CD4-positive, alpha-beta T cell (primary cell): ENCODE measurements at regions not wholly inside any gene's neighbourhood (a gene's known extent, or its start where the extent isn't known, plus 50 kb on each side); places are given as distances from the start of the nearest gene placed in this dataset.

ENCODE experiments used
- ATAC-seq: fragments of 200-7000 bp; cut with Tn5 transposase; one replicate; pipeline ENCODE4 v1.10.0; 2022; ENCODE audit warnings: mild to moderate bottlenecking; ENCODE audit not compliant: poor library complexity
- CTCF ChIA-PET: fragments of 350-600 bp; sonication (Branson Sonifier 250); formaldehyde crosslinking; loops from one replicate; lab custom pipeline; 2021; ENCODE audit warnings: antibody characterized with exemption, inconsistent platforms; lab: Charles Lee
- POLR2A ChIA-PET: fragments of 350-600 bp; sonication (Branson Sonifier 250); formaldehyde crosslinking; loops from one replicate; lab custom pipeline; 2021; ENCODE audit warnings: antibody characterized with exemption, inconsistent platforms; lab: Charles Lee
- DNase-seq, 14 experiments: peaks; one replicate each; pipeline ENCODE4 v3.0.0-alpha.2; 2013 to 2020; ENCODE audit warnings: mixed read lengths in 2 of 14
- H3K27ac ChIP-seq, 2 donors: one replicate each; pipeline versions ENCODE4 v1.5.1 to v1.7.0; 2013; ENCODE audit warnings: low read length in 2 of 2, low read depth in 1 of 2, mild to moderate bottlenecking in 1 of 2
- H3K27me3 ChIP-seq, 2 experiments: 1 replicate in 1 of 2; 2 replicates in 1 of 2; pipeline versions ENCODE4 v1.6.1 to v1.7.0; 2013; ENCODE audit warnings: low read length in 2 of 2, control low read depth in 1 of 2, mild to moderate bottlenecking in 1 of 2, moderate library complexity in 1 of 2; ENCODE audit not compliant: insufficient read depth in 2 of 2, control insufficient read depth in 1 of 2
- H3K36me3 ChIP-seq: one replicate; pipeline ENCODE4 v1.6.1; 2013; ENCODE audit warnings: low read length, control low read depth; ENCODE audit not compliant: insufficient read depth
- H3K4me1 ChIP-seq: one replicate; pipeline ENCODE4 v1.6.1; 2013; ENCODE audit warnings: low read length, control low read depth; ENCODE audit not compliant: insufficient read depth
- H3K4me3 ChIP-seq: one replicate; pipeline ENCODE4 v1.5.1; 2013; ENCODE audit warnings: mild to moderate bottlenecking, low read length, moderate library complexity
- H3K9me3 ChIP-seq, 2 experiments: 1 replicate in 1 of 2; 2 replicates in 1 of 2; pipeline versions ENCODE4 v1.6.1 to v1.7.0; 2013; ENCODE audit warnings: low read length in 2 of 2, mild to moderate bottlenecking in 2 of 2, control low read depth in 1 of 2, moderate library complexity in 1 of 2; ENCODE audit not compliant: control insufficient read depth in 1 of 2, insufficient read depth in 1 of 2
- H3K27ac Mint-ChIP-seq: one replicate; pipeline ENCODE4 v1.8.0; 2020; ENCODE audit warnings: mixed read lengths
- H3K27me3 Mint-ChIP-seq: one replicate; pipeline ENCODE4 v1.8.0; 2021; ENCODE audit warnings: mixed read lengths
- H3K36me3 Mint-ChIP-seq: one replicate; pipeline ENCODE4 v1.8.0; 2021; ENCODE audit warnings: low read depth, mixed read lengths
- H3K4me1 Mint-ChIP-seq: one replicate; pipeline ENCODE4 v1.8.0; 2021; ENCODE audit warnings: low read depth, mixed read lengths
- H3K4me3 Mint-ChIP-seq: one replicate; pipeline ENCODE4 v1.8.0; 2020; ENCODE audit warnings: mild to moderate bottlenecking, mixed read lengths
- H3K9me3 Mint-ChIP-seq: one replicate; pipeline ENCODE4 v1.8.0; 2020; ENCODE audit warnings: mixed read lengths
- intact Hi-C, 2 experiments: fragments of 100-400 bp; cut with DNase I in 1 of 2; cut with micrococcal nuclease in 1 of 2; formaldehyde crosslinking; loops; one replicate each; pipeline versions ENCODE4 v1.15.1 to v1.9.0; 2023 to 2025; cut with DNase I, micrococcal nuclease
- TF ChIP-seq, protein P1 (sequence below): fragments of 200-600 bp; IDR thresholded peaks from one replicate; pipeline ENCODE4 v1.8.0; 2022; ENCODE audit warnings: antibody characterized with exemption, mild to moderate bottlenecking

DNA sequence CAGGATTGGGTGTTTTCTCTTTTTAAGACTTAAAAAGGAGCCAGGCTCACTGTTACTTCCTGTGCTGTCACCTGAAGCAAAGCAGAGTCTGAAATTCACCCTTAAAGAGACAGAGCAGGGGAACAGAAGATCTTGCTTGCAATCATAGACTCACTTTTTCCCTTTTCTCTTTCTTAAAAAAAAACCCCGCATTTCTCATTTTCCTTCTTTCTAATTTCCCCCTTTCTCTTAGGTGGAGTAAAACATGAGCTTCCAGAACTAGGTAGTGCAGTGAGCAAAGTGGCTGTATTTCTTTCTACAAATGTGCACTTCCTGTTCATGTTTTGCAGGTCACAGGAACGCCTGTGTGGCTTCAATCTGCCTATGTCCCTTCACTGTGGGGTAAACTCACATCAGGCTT lies 381.2 kb downstream of the LPIN1 start:
- peak overlapping the region; percentile 29 for H3K4me3 ChIP-seq
- H3K27me3 Mint-ChIP-seq: no peaks in the 10 kb centered on the region
- H3K4me1 Mint-ChIP-seq: no peaks in the 10 kb centered on the region
- ChIA-PET CTCF (no interaction called here), POLR2A (interaction anchor here (0.9 to 2.3 kb wide), 5 partner anchors 12 to 589 kb away, joined by 3 to 10 read pairs (median 4); partner anchors contain the start of gene TRIB2)
- DNase-seq (peak in 5 of 14 experiments; percentile 16 to 60 (median 43)), ATAC-seq (peak; percentile 93)
- H3K27ac ChIP-seq: peak overlapping the region in 1 of 2 donors; percentile 83
- H3K27me3 ChIP-seq: no peaks in the 10 kb centered on the region
- peaks cover 47% of the 10 kb centered on the region for H3K4me1 ChIP-seq
- peak overlapping the region; percentile 39 for H3K4me3 Mint-ChIP-seq
- intact Hi-C loops: loop anchor here (2.0 to 10.0 kb wide), 3 partner anchors 17 to 783 kb away; partner anchors contain the start of genes ROCK2 (in 1 of the 2) and TRIB2 (in 1 of the 2)
- no peak overlapping the region for H3K27ac Mint-ChIP-seq
- no peaks in the 10 kb centered on the region for H3K9me3 Mint-ChIP-seq
- TF ChIP-seq, protein P1, sequence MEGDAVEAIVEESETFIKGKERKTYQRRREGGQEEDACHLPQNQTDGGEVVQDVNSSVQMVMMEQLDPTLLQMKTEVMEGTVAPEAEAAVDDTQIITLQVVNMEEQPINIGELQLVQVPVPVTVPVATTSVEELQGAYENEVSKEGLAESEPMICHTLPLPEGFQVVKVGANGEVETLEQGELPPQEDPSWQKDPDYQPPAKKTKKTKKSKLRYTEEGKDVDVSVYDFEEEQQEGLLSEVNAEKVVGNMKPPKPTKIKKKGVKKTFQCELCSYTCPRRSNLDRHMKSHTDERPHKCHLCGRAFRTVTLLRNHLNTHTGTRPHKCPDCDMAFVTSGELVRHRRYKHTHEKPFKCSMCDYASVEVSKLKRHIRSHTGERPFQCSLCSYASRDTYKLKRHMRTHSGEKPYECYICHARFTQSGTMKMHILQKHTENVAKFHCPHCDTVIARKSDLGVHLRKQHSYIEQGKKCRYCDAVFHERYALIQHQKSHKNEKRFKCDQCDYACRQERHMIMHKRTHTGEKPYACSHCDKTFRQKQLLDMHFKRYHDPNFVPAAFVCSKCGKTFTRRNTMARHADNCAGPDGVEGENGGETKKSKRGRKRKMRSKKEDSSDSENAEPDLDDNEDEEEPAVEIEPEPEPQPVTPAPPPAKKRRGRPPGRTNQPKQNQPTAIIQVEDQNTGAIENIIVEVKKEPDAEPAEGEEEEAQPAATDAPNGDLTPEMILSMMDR: no peak
- H3K9me3 ChIP-seq: no peaks in the 10 kb centered on the region
- no peaks in the 10 kb centered on the region for H3K36me3 ChIP-seq
- H3K36me3 Mint-ChIP-seq: no peaks in the 10 kb centered on the region

DNA sequence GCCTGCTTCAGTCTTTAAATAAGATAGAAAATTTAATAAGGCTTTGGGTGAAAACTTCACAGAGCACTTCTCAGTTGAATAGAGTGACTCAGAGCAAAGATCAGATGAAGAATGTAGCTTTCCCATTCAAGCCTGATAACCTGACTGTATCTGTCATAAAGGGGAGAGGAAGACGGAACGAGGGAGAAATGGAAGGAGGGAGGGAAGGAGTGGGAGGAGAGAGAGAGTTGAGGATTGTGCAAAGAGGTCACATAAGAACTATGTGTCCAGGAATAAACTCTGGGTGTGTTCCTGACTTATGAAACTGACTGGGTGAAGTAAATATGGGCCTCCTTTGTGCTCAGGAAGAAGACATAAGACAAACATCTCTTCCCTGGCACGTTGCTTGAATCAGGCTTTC lies 385.5 kb downstream of the LPIN1 start:
- POLR2A ChIA-PET: interaction anchor here (0.6 to 1.1 kb wide), 2 partner anchors 103 to 584 kb away, joined by 4 read pairs; partner anchors contain the start of gene TRIB2
- H3K4me1 Mint-ChIP-seq: no peaks in the 10 kb centered on the region
- no peak overlapping the region for H3K4me3 ChIP-seq
- no peaks in the 10 kb centered on the region for H3K27me3 ChIP-seq
- no peaks in the 10 kb centered on the region for H3K36me3 ChIP-seq
- intact Hi-C loops: loop anchor here in 1 of 2 experiments (5.0 kb wide), 1 partner anchor 580 kb away; no protein-coding TSS in a partner anchor
- TF ChIP-seq, protein P1: no peak
- H3K4me3 Mint-ChIP-seq: no peak overlapping the region
- no peaks in the 10 kb centered on the region for H3K9me3 ChIP-seq
- H3K27me3 Mint-ChIP-seq: no peaks in the 10 kb centered on the region
- ATAC-seq (no peak), DNase-seq (no peak)
- CTCF ChIA-PET: no interaction called here
- H3K27ac Mint-ChIP-seq: no peak overlapping the region
- peaks cover 3% of the 10 kb centered on the region for H3K9me3 Mint-ChIP-seq
- peak overlapping the region; percentile 18 to 22 for H3K27ac ChIP-seq
- no peaks in the 10 kb centered on the region for H3K36me3 Mint-ChIP-seq
- H3K4me1 ChIP-seq: peaks cover 28% of the 10 kb centered on the region

DNA sequence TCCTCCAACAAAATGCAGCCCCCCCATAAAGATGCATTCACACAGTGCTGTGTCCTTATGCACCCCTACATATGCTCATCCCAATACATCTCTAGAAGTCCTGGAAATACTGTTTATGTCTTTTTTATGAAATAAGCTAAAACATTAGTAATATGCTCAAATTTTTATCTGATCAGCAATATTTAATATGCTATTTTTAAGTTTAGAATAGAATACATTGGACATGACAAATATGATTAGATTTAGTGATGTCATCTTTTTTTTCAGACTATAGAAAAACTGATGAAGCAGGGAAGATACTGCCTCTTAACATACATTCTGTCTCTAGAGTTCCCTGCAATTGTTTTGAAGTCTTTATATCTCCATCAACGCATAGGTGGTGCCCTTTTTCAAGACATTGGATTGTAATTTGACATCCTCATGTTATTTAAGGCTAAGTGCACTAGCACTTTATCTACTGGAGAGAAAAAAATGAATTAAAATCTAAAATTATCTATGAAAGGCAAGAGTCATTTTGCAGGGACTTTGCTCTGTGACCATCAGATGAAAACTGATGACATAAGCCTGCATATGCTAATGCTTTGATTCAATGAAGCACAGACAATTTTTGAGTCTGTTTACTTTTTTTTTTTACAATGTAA lies 395.3 kb downstream of the LPIN1 start:
- DNase-seq (no peak), ATAC-seq (no peak)
- Histone ChIP-seq H3K27me3 (no peaks in the 10 kb centered on the region), H3K36me3 (no peaks in the 10 kb centered on the region), H3K9me3 (no peaks in the 10 kb centered on the region), H3K27ac (no peak overlapping the region), H3K4me1 (peaks cover 3% of the 10 kb centered on the region), H3K4me3 (no peak overlapping the region)
- Mint-ChIP-seq H3K9me3 (peaks cover 4% of the 10 kb centered on the region), H3K36me3 (no peaks in the 10 kb centered on the region), H3K27ac (no peak overlapping the region), H3K4me1 (peaks cover 19% of the 10 kb centered on the region), H3K4me3 (no peak overlapping the region), H3K27me3 (no peaks in the 10 kb centered on the region)
- ChIA-PET CTCF (no interaction called here), POLR2A (interaction anchor here (0.9 to 1.0 kb wide), 2 partner anchors 13 to 32 kb away, joined by 3 read pairs; no protein-coding TSS in a partner anchor)
- intact Hi-C loops: no loop called here
- TF ChIP-seq, protein P1: no peak
